HG03457 (cell line): ENCODE measurements at regions not wholly inside any gene's neighbourhood (a gene's known extent, or its start where the extent isn't known, plus 50 kb on each side); places are given as distances from the start of the nearest gene placed in this dataset.

ENCODE experiments used
- ATAC-seq: cut with Tn5 transposase; IDR thresholded peaks from one replicate; pipeline ENCODE4 v1.9.1; 2021; ENCODE audit warnings: moderate number of reproducible peaks; ENCODE audit not compliant: unreplicated experiment

DNA sequence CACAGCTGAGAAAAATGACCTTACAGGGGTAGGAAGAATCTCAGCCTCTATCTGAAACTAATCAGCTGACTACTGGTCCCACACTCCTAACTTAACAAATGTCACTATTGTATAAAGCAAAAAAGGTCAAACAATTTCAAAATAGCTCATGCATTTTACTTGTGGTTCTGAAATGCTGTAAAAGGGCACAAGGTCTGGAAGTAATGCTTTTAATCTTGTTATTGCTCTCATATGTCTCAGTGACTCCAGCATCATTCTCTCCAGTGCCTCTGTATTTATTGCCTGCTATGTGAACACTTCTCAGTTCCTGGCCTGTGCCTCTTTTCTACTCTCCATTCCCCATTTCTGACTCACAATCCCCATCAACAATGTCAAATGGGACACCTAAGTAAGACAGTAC is 937.7 kb downstream of the CDH11 start:
- ATAC-seq = no peak

DNA sequence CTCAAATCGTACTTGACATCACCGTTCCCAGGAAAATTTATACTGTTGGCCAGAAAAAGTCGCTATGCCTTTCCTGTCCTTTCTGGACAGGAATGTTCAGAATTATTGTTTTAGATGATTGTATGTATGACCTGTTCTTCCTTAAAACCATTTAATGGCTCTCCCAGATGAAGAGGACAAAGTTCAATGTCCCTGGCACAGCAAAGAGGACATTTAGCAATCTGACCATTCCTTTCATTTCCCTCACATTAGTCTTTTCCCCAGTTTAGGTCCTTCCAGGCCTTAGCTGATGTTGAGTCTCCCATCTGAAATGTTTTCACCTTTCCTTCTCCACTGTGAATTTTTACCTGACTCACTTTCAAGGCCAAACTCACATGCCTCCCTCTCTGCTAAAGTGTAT is 938.9 kb downstream of the CDH11 start:
- no peak for ATAC-seq

DNA sequence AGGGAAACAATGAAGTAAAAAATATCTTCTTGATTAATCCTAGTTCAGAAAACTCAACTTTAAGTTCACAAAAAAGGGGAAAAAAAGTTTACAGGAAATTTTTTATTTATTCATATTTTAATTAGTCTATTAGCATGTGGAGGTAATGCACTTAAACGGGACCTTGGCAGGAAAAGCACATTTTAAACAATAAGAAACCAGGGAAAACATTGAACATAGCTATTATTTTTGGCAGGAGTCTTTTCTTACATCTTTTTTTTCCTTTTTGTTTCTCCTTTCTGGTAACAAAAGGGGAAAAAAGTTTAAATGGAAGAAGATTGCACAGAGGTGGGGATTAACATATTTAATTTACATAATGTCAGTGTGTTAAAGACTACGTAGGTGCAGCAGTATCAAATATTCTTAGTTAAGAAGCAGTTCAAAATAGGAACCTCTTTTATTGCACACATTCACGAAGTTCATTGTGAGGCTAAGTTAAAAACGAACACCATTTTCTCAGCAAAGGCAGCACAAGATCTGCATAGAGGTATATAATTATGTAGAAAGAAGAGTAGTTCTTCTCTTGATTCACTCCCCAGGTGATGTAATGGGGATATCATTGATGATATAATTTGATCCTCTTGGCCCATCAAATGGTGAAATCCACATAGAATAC is 940.5 kb downstream of the CDH11 start:
- no peak for ATAC-seq

DNA sequence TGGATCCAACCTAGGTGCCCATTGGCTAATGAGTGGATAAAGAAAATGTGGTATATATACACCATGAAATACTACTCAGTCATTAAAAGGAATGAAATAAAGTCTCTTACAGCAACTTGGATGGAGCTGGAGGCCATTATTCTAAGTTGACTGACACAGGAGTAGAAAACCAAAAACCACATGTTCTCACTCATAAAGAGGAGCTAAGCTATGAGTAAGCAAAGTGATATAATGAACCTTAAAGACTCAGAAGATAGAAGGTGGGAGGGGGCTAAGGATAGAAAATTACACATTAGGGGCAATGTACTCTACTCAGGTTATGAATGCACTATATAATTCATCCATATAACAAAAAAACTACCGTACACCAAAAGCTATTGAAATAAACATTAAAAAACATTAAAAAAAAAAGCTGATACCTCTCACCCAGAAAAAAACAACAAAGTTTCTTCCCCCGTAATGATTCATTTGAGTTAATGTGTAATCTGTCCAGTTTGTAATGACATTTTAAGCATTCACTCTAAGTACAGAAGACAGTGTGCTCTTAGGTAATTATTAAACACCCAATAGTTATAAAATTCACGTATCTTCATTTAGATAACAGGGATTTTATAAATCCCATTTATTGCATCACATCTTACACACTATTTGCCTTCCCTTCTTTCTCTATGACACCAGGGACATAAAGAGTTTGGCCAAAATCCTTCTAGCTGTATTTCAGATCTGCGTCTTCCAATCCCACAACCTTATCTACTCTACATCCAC is 941.5 kb downstream of the CDH11 start:
- ATAC-seq = no peak

DNA sequence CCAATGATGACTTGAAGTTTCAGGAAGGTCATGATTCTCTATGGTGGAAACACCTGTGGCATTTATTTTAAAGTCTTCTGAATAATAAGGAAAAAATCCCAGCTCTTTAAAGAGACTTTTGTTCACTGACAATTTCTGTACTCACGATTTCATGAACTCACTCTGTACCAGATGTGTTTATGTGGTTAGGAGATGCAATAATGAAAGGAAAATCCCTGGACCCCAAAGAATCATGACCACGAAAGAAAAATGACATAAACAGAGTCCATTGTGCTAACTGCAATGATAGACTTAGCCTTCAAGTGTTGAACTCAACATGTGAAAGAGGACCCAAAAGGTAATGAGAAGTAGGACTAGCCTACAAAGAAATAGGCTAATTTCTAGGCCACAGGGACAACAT is 947.5 kb downstream of the CDH11 start:
- ATAC-seq = no peak

DNA sequence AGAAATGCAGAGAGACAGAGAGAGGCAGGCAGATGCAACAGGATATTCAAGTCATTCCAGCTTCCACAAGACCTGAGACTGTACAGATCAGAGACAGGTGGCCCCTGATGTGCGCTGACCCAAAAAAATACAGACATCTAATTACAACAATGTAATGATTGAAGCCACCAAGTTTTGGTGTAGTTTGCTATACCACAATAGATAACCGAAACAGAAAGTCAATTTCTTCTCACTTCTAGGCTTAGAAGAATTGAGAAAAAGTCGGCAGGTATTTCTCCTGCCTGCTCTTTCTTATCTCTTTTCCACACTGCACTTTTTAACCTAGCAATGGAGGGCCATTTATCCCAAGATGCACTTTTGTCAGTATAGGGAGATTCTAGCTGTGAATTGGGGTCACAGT is 949.2 kb downstream of the CDH11 start:
- no peak for ATAC-seq

DNA sequence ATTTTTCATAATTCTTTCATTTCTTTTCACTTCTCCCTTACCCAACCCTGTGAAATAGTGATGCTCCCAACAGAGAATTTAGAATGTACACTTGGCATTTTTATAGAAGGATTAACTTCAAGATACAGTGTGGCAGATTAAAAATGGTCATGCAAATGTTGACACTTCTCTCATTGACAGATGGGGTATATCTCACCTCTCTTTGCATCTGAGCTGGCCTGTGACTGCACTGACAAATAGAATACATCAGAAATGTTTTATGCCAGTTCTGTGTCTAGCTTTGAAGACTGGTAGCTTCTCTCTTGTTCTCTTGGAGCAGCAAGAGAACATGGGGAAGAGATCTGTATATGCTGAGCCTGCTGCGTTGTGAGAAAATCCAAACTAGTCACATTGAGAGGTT is 949.6 kb downstream of the CDH11 start:
- no peak for ATAC-seq

DNA sequence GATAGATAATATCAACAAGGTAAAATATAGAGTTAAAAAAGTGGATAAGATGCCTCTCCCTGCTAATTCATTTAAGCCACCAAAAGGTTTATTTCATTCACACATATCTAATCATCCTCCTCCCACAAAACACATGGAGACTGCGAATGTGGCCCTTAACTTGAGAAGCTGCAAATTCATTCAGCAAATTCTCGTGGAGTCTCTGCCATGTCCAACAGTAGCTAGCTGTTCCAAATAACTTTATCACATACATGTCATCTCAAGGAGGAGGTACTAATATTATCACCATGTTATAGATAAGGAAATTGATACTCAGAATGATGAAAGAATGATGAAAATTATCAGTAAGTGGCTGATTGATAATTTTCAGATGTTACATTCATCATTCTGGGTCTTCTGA is 950.2 kb downstream of the CDH11 start:
- ATAC-seq = no peak

DNA sequence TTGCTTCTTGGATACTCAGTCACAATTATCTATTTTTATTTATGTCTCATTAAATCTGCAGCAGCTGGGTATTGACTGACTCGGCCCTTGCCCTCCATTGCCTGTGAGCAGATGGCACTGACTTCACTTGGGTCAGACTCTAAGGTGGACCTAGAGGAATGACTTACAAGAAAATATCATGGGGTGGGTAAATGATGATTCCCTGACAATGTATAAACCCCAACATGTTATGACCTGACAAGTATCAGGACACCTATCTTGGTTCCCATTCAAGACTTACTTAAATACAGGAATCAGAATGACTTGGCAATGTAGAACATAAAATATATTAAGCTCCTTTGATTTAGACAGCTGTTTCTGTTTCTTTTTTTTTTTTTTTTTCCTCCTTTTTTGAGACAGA is 953.5 kb downstream of the CDH11 start:
- ATAC-seq = no peak

DNA sequence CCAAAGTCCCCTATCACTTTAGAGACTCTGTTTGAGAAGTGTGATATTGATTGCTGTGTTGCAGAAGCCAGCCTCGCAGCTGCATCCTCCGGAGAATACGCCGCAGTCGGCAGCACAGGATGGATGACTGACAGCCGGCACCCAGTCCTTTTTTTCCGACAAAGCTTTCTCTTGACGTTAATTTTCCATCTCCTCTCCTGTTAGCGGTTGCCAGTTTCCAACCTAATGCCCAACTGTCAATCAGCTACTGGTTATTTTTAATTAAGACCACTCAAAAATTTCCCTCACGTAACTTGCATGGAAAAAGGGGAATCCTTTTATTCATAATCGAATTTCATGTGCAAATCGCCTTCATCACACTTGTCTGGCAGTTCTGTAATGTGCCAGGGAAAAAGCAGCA is 953.9 kb downstream of the CDH11 start:
- no peak for ATAC-seq

DNA sequence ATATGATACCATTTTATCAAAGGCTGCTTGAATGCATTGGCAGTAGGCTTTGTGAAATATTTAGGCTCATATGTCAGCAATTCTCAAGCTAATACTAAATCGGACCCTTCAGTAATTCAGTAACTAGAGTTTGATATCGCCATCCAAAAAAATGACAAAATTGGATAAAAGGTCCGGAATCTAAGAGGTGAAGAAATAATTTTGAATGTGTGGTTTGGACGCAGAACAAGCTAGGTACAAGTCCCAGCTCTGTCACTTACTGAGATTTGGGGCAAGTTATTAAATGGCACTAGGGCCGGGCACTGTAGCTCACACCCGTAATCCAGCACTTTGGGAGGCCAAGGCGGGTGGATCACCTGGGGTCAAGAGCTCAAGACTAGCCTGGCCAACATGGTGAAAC is 956.5 kb downstream of the CDH11 start:
- ATAC-seq = no peak

DNA sequence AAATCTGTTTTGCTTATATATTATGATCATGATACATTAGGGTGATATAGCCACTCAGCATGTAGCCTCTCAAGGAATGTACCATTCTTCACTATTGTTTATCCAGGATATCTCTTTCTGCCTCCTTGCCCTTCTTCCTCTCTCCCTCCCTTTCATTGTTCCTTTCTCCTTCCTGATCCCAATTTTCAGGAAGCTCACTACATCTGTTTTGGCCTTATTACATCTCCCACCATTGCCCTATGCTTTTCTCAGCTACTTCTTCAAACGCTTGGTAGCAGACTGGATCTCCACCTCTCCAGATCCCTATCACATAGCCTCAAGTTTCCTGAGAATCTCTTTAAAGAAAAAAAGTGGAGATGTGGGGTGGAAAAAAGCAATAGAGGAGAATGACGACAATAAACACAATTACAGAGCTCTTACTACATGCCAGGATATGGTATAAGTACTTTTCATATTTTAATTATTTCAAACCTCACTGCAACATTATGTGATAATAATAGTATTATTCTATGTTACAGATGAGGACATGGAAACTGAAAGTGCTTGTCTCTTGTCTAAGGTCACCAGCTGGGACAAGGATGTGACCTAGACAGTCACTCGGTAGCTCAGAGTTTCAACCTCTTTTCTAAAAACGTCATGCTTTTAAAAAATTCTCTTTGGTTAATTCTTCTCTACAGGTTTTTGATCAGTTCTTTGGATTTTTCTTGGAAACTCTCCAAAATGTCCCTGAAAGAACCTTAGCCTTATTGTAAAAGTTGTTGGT is 959.1 kb downstream of the CDH11 start:
- ATAC-seq = no peak

DNA sequence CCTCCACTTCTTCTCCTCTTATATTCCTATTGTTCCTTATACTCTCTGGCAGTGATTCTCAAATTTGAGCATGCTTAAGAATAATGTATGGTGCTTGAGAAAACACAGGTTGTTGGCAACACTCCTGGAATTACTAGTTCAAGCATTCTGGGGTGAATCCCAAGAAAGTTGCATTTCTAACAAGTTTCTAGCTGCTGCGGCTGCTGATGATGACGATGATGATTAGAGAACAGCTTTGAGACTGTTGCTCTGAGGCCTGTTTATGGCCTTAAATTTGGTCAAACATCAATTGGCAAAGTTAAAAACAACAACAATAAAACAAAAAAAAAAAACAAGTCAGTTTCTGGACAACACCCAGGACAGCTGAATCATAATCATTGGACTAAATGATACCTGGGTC is 961.9 kb downstream of the CDH11 start:
- ATAC-seq = no peak

DNA sequence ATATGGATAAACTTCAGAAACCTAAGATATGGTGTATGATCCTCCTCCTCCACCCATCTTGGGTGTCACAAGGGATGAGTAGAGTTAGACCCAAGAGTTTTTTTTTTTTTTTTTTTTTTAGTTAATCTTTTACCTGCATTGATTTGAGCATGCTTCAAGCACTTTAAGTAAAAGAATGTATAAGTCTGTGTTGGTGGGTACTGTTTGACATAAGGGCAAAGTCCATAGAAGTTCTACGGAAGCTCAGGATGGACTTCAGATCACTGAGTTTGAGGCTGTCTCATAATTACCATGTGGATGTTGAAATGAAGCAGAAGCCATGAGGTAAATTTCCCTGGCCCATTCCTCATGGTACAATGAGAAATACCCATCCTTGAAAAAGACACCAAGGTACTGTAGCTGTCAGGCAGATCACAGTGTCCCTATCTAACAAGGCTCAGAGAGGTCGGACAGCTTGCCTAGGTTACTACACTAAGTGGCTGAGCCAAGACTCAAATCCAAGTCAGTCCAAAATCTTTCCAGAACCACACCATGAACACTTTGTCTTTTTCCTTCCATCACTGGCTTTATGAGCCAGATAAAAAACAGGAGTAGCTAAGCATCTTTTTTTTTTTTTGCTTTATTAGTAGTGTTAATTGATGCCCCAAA is 962.8 kb downstream of the CDH11 start:
- no peak for ATAC-seq

DNA sequence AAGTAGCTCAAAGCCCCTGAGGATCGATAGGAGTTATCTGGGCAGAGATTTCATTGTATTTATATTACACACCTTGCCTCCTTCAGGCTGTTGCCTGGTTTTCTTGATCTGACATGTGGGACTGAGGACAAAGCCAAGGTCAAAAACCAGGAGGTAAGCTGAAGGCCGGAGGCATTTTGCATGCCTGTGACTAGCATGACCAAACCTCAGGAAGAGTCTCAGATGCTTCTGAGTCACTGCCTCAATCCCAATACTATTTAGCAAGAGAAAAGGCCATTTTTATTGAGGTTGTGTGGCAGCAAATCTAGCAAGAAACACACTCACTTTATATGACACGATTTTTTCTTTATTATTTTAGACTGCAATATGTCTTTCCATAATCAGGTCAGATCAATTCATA is 968.1 kb downstream of the CDH11 start:
- no peak for ATAC-seq

DNA sequence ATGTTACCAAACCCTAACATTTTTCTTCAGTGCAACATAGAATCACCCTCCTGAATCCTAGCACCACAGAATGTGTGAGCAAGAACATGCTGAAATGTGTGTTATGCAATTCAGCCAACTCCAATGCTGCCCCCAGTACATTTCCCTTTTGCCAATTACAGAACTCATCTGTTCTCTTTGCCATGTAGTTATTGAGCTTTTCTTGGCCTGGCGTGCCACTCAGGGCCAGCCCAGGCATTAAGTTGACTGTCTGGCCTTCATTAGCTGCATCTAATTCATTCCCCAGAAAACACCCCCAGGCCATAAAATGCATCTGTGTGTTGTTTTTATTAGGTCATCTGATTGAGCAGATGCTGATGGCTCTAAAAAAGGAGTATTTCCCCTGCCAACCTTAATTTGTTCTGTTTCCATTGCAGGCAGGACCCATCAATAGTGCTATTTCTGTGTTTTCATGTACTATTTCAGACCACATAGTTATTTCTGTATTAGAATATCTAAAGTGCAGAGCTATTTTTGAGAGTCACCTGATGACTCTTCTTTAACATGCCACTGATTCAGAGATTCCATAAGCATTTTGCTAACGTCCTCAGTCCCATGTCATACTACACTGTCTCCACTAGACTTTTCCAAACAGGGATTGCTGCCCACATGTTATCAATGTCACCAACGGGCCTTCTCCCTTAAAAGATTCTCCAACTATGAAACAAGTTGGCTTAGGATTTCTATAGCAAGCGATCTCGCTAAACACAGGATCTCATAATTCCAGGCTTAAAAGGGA is 969.7 kb downstream of the CDH11 start:
- ATAC-seq = no peak

DNA sequence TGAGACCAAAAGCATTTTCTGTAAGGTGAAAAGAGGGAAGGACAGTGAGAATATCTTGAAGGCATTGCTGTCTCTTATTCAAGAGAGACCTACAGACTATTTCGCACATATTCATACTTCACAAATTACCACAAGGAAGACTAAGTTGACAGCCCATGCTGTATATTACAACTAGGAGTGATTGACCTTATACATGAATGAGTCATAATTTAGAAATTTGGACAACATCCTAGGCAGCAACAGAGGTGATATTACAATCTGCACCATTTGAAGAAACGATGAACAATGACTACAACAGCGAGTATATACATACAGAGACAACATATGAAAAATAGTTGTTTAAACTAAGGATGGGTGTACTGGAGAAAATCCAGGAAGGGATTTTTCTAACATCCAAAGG is 971.7 kb downstream of the CDH11 start:
- ATAC-seq = no peak

DNA sequence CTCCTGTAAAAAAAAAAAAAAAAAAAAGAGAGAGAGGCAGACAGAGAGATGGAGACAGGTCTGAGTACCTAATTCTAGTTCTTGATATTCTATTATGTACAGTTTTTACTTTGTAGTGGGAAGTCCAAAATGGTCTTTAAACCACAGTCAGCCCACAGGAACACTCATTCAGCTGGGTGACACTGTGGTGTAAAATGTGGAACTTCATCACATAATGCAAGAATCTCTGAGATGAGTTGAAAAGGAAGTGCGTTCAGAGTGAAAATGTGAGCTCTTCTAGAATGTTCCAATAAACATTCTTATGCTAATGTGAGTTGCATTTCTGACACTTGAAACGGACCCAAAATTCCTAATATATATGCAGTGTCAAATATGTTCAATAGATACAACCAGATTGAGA is 972.1 kb downstream of the CDH11 start:
- ATAC-seq = no peak

DNA sequence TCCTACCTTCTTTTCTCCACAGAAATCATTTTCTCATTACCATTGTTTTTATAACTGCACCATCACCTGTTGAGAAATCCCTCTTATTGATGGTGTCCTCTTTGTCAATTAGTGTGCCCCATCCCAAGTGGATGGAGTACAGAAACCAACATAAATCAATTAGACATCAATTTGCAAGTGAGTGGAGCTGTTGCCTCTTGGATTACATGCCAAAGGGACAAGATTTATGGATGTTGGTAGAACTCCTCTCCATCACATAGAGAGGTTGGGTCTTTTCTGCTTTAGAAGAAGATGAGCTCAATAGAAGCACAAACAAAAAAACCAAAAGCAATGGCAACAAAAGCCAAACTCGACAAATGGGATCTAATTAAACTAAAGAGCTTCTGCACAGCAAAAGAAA is 973.5 kb downstream of the CDH11 start:
- ATAC-seq = no peak

DNA sequence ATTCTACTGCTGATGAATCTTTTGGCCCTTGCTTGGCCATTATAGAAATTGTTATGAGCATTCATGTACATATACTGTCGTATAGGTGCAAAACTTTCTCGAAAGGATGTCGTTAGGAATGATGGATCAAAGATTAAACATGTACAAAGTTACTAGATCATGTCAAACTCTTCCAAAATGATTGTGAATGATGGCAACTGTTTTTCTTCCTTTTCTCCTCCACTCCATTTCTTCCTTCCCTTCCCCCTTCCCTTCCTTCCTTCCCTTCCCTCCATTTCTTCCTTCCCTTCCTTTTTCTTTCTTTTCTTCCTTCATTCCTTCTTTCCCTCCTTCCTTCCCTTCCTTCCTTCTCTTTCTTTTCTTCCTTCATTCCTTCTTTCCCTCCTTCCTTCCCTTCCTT is 973.9 kb downstream of the CDH11 start:
- ATAC-seq = no peak

DNA sequence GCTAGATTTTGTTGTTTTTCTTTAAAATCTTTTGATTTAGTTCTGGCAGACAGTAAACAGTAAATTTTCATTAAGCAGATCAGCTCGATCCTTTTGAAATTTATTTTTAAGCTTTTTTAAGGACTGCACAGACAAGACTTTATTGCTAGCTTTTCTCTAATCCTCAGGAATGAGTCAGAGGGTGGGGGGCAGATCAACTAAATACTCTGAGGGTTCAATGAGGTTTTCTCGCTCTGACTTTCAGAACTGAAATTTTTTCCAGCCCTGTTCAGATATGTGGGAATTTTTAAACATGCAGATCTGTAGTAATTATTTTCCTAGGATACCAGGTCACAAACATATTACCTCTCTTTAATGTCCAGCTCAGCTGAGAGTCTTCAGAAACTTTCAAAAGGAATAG is 977.2 kb downstream of the CDH11 start:
- no peak for ATAC-seq
